ENCODE measurements at regions not wholly inside any gene's neighbourhood (a gene's known extent, or its start where the extent isn't known, plus 50 kb on each side); places are given as distances from the start of the nearest gene placed in this dataset.

GRCh38 chr12:93947486-93947885 is 200.9 kb upstream of the PLXNC1 start:
- Mint-ChIP-seq H3K36me3 (ENCODE audit: low read depth) (no peaks in the 10 kb centered on the region), H3K27me3 (ENCODE audit: insufficient read depth, low read depth, poor library complexity) (peaks cover 2% of the 10 kb centered on the region), H3K9me3 (peaks cover 5% of the 10 kb centered on the region; the same call in 2 of the 3 replicates), H3K4me1 (peaks cover 4% of the 10 kb centered on the region; the same call in 2 of the 3 replicates), H3K4me3 (no peak overlapping the region), H3K27ac (no peak overlapping the region)
- no peak overlapping the region for H3K4me3 ChIP-seq
- no peaks in the 10 kb centered on the region for H3K36me3 ChIP-seq (ENCODE audit: insufficient read depth)
- TF ChIP-seq, protein P1, sequence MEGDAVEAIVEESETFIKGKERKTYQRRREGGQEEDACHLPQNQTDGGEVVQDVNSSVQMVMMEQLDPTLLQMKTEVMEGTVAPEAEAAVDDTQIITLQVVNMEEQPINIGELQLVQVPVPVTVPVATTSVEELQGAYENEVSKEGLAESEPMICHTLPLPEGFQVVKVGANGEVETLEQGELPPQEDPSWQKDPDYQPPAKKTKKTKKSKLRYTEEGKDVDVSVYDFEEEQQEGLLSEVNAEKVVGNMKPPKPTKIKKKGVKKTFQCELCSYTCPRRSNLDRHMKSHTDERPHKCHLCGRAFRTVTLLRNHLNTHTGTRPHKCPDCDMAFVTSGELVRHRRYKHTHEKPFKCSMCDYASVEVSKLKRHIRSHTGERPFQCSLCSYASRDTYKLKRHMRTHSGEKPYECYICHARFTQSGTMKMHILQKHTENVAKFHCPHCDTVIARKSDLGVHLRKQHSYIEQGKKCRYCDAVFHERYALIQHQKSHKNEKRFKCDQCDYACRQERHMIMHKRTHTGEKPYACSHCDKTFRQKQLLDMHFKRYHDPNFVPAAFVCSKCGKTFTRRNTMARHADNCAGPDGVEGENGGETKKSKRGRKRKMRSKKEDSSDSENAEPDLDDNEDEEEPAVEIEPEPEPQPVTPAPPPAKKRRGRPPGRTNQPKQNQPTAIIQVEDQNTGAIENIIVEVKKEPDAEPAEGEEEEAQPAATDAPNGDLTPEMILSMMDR (conservative IDR thresholded peaks at IDR 0.05; ENCODE audit: low read depth in 2 of 2): no peak
- TF ChIP-seq NANOG (IDR thresholded peaks at IDR 0.05; ENCODE audit: borderline replicate concordance) (no peak), REST (IDR thresholded peaks at IDR 0.05; ENCODE audit: unreplicated experiment) (no peak), ZNF114 (CRISPR knock-in tag; IDR thresholded peaks at IDR 0.05) (no peak)
- no peak for DNase-seq (ENCODE audit: low spot score)
- H3K9me2 ChIP-seq (ENCODE audit: insufficient read depth): peaks cover 14% of the 10 kb centered on the region
- no peaks in the 10 kb centered on the region for H3F3A ChIP-seq (replicated peaks; ENCODE audit: low read depth)
- H2AFZ ChIP-seq: no peak overlapping the region
- H3K27me3 ChIP-seq (ENCODE audit: insufficient read depth): no peaks in the 10 kb centered on the region
- no peaks in the 10 kb centered on the region for H4K20me1 ChIP-seq (replicated peaks; ENCODE audit: insufficient read depth)
- H3K27ac ChIP-seq (ENCODE audit: low read depth): no peak overlapping the region
- H3K4me1 ChIP-seq (ENCODE audit: insufficient read depth): no peaks in the 10 kb centered on the region
- H3K79me2 ChIP-seq (replicated peaks; ENCODE audit: insufficient read depth): no peaks in the 10 kb centered on the region
- no peak for ATAC-seq
- H3K4me2 ChIP-seq: no peak overlapping the region

GRCh38 chr12:93950311-93950710 is 198.1 kb upstream of the PLXNC1 start:
- Histone ChIP-seq H3K27me3 (ENCODE audit: insufficient read depth) (no peaks in the 10 kb centered on the region), H4K20me1 (replicated peaks; ENCODE audit: insufficient read depth) (no peaks in the 10 kb centered on the region), H3K4me3 (no peak overlapping the region), H3K4me1 (ENCODE audit: insufficient read depth) (no peaks in the 10 kb centered on the region), H3K4me2 (no peak overlapping the region), H3K36me3 (ENCODE audit: insufficient read depth) (no peaks in the 10 kb centered on the region), H3K79me2 (replicated peaks; ENCODE audit: insufficient read depth) (no peaks in the 10 kb centered on the region), H3K9me2 (ENCODE audit: insufficient read depth) (peaks cover 11% of the 10 kb centered on the region), H2AFZ (no peak overlapping the region), H3F3A (replicated peaks; ENCODE audit: low read depth) (no peaks in the 10 kb centered on the region), H3K27ac (ENCODE audit: low read depth) (no peak overlapping the region)
- Mint-ChIP-seq H3K9me3 (peaks cover 5% of the 10 kb centered on the region; the same call in 2 of the 3 replicates), H3K36me3 (ENCODE audit: low read depth) (no peaks in the 10 kb centered on the region), H3K27ac (no peak overlapping the region), H3K4me1 (peaks cover 4% of the 10 kb centered on the region; the same call in 2 of the 3 replicates), H3K4me3 (no peak overlapping the region), H3K27me3 (ENCODE audit: insufficient read depth, low read depth, poor library complexity) (peaks cover 2% of the 10 kb centered on the region)
- ATAC-seq (no peak), DNase-seq (ENCODE audit: low spot score) (no peak)
- TF ChIP-seq NANOG (IDR thresholded peaks at IDR 0.05; ENCODE audit: borderline replicate concordance): no peak
- TF ChIP-seq, protein P2, sequence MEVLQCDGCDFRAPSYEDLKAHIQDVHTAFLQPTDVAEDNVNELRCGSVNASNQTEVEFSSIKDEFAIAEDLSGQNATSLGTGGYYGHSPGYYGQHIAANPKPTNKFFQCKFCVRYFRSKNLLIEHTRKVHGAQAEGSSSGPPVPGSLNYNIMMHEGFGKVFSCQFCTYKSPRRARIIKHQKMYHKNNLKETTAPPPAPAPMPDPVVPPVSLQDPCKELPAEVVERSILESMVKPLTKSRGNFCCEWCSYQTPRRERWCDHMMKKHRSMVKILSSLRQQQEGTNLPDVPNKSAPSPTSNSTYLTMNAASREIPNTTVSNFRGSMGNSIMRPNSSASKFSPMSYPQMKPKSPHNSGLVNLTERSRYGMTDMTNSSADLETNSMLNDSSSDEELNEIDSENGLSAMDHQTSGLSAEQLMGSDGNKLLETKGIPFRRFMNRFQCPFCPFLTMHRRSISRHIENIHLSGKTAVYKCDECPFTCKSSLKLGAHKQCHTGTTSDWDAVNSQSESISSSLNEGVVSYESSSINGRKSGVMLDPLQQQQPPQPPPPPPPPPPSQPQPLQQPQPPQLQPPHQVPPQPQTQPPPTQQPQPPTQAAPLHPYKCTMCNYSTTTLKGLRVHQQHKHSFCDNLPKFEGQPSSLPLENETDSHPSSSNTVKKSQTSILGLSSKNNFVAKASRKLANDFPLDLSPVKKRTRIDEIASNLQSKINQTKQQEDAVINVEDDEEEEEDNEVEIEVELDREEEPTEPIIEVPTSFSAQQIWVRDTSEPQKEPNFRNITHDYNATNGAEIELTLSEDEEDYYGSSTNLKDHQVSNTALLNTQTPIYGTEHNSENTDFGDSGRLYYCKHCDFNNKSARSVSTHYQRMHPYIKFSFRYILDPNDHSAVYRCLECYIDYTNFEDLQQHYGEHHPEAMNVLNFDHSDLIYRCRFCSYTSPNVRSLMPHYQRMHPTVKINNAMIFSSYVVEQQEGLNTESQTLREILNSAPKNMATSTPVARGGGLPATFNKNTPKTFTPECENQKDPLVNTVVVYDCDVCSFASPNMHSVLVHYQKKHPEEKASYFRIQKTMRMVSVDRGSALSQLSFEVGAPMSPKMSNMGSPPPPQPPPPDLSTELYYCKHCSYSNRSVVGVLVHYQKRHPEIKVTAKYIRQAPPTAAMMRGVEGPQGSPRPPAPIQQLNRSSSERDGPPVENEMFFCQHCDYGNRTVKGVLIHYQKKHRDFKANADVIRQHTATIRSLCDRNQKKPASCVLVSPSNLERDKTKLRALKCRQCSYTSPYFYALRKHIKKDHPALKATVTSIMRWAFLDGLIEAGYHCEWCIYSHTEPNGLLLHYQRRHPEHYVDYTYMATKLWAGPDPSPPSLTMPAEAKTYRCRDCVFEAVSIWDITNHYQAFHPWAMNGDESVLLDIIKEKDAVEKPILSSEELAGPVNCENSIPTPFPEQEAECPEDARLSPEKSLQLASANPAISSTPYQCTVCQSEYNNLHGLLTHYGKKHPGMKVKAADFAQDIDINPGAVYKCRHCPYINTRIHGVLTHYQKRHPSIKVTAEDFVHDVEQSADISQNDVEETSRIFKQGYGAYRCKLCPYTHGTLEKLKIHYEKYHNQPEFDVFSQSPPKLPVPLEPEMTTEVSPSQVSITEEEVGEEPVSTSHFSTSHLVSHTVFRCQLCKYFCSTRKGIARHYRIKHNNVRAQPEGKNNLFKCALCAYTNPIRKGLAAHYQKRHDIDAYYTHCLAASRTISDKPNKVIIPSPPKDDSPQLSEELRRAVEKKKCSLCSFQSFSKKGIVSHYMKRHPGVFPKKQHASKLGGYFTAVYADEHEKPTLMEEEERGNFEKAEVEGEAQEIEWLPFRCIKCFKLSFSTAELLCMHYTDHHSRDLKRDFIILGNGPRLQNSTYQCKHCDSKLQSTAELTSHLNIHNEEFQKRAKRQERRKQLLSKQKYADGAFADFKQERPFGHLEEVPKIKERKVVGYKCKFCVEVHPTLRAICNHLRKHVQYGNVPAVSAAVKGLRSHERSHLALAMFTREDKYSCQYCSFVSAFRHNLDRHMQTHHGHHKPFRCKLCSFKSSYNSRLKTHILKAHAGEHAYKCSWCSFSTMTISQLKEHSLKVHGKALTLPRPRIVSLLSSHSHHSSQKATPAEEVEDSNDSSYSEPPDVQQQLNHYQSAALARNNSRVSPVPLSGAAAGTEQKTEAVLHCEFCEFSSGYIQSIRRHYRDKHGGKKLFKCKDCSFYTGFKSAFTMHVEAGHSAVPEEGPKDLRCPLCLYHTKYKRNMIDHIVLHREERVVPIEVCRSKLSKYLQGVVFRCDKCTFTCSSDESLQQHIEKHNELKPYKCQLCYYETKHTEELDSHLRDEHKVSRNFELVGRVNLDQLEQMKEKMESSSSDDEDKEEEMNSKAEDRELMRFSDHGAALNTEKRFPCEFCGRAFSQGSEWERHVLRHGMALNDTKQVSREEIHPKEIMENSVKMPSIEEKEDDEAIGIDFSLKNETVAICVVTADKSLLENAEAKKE (CRISPR knock-in tag; IDR thresholded peaks at IDR 0.05): no peak
- no peak for TF ChIP-seq POLR2AphosphoS5 (IDR thresholded peaks at IDR 0.05; ENCODE audit: low read depth)
- TF ChIP-seq ZNF331 (CRISPR knock-in tag; IDR thresholded peaks at IDR 0.05; ENCODE audit: low read depth): no peak

Measured in GM23338 (cell line).